IPS-18a (cell line): ENCODE measurements at regions not wholly inside any gene's neighbourhood (a gene's known extent, or its start where the extent isn't known, plus 50 kb on each side); places are given as distances from the start of the nearest gene placed in this dataset.

ENCODE experiments used
- H3K27ac ChIP-seq: one replicate; pipeline ENCODE4 v1.5.1; 2013; ENCODE audit warnings: low read length
- H3K27me3 ChIP-seq: one replicate; pipeline ENCODE4 v1.6.1; 2013; ENCODE audit warnings: mild to moderate bottlenecking, low read length; ENCODE audit not compliant: control insufficient read depth, insufficient read depth
- H3K36me3 ChIP-seq: one replicate; pipeline ENCODE4 v1.6.1; 2013; ENCODE audit warnings: low read depth, low read length; ENCODE audit not compliant: control insufficient read depth
- H3K4me1 ChIP-seq: one replicate; pipeline ENCODE4 v1.6.1; 2013; ENCODE audit warnings: low read depth, low read length; ENCODE audit not compliant: control insufficient read depth
- H3K4me3 ChIP-seq: one replicate; pipeline ENCODE4 v1.5.1; 2013; ENCODE audit warnings: low read length
- H3K9ac ChIP-seq: one replicate; pipeline ENCODE4 v1.6.1; 2013; ENCODE audit warnings: mild to moderate bottlenecking, low read length, moderate library complexity
- H3K9me3 ChIP-seq: one replicate; pipeline ENCODE4 v1.6.1; 2013; ENCODE audit warnings: low read depth, low read length; ENCODE audit not compliant: control insufficient read depth

DNA sequence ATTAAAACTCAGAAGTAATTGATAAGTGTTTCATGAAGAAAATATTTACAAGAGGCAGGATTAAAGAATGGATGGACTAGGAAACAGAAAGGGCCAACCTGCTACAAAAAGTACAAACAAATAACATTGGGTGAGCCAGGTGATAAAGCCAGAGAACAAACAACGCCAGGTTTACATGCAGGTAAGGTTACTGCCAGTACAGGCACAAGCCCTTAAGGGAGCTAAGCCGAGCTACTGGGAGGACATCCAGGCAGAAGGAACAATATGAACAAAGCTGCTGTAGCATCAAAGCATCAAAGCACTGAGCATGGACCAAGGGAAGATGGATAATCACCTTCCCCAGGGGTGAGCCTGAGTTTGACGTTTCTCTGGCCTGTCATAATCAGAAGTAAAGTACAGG lies 380.7 kb downstream of the SEC16B start:
- Histone ChIP-seq H3K36me3 (no peaks in the 10 kb centered on the region), H3K9ac (no peak overlapping the region), H3K9me3 (no peaks in the 10 kb centered on the region), H3K27me3 (no peaks in the 10 kb centered on the region), H3K27ac (no peak overlapping the region), H3K4me3 (no peak overlapping the region), H3K4me1 (no peaks in the 10 kb centered on the region)

DNA sequence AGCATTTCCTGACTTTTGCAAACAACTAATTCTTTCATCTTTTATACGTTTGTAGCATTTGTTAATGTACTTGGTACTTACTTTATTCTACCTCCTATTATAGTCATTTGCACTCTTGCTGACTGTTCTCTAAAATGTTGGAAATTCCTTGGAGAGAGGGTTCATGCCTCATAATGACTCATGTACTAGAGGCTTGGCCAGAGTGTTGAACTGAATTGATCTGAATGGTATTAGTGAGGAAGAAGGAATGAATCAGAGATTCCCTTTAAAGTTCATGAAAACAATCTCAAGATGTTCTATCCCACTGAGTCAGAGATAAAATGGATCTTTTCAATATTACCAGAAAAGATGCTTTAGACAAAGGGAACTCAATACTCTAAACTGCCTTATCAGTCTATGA lies 383.4 kb downstream of the SEC16B start:
- Histone ChIP-seq H3K4me3 (no peak overlapping the region), H3K9ac (no peak overlapping the region), H3K36me3 (no peaks in the 10 kb centered on the region), H3K27ac (no peak overlapping the region), H3K27me3 (no peaks in the 10 kb centered on the region), H3K4me1 (no peaks in the 10 kb centered on the region), H3K9me3 (no peaks in the 10 kb centered on the region)

DNA sequence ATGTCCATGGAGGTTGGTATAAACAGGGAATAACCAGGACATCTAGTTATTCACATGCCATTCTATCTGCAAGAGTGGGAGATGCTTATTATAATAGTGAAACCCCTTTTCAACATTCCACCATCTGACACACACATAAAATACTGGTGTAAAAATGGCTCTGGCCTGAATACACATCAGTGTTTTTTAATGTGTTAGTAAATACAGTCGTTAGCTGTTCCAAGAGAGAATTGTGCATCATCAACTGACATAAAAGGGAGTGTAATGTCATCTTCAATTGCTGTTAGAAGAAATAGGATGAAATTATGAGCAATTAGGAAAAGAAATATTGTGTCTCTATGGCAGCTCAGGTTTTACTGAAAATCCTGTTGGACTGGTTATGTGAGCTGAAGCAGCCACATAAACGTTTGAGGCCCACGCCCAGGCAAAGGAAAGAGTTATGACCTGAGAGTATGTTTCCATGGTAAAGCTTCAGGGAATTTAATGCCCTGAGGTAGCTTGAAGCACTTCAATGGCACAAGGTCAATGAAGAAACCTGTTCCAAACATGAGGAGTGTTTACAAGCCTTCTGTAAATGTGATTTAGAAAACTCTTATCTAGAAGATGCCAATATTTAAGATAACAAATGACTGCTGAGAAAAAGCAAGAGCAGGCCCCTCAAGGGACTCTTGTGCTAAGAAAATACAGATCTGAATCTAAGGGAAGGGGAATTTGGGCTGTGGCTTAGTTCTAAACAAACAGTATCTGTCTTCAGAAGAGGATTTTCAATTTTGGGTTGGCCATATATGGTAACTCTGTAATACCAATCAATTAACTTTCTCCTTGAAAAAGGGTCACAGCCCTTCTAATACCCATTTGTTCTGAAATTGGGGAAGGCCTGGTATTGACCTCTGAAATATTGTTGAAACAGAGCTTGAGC lies 384.3 kb downstream of the SEC16B start:
- Histone ChIP-seq H3K9me3 (no peaks in the 10 kb centered on the region), H3K36me3 (no peaks in the 10 kb centered on the region), H3K4me1 (no peaks in the 10 kb centered on the region), H3K27me3 (no peaks in the 10 kb centered on the region), H3K9ac (no peak overlapping the region), H3K27ac (no peak overlapping the region), H3K4me3 (no peak overlapping the region)

GRCh38 chr1:177573901-177574300 lies 396.0 kb downstream of the SEC16B start:
- Histone ChIP-seq H3K27ac (no peak overlapping the region), H3K36me3 (no peaks in the 10 kb centered on the region), H3K4me1 (no peaks in the 10 kb centered on the region), H3K4me3 (no peak overlapping the region), H3K9ac (no peak overlapping the region), H3K27me3 (no peaks in the 10 kb centered on the region), H3K9me3 (no peaks in the 10 kb centered on the region)

DNA sequence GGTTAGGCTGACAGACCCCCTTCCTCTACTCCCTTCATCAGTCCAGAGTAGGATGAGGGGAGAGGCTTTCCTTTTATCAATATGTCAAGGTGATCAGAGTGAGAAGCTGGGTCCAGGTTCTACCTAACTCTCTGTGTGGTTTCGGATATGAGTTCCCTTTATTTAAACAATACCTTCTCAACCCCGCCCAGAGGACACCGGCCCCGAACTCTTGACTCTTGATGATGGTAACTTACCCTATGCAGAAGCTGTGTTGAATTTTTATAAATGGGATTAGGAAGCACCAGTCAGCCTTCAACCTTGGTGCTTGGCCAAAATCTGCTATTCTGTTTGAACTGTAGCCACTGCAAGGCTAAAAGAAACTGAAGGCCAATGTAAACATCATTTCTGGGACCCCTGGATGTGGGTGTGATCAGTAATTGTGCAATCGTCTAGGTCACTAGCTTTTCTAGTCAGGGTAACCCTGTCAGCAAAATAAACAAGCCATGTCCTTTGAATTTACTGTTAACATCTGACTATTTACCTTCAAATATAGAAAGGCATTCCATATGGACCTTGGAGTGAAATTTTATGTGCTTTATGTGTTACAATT lies 398.3 kb downstream of the SEC16B start:
- no peak overlapping the region for H3K9ac ChIP-seq
- H3K27ac ChIP-seq: no peak overlapping the region
- H3K27me3 ChIP-seq: no peaks in the 10 kb centered on the region
- no peaks in the 10 kb centered on the region for H3K4me1 ChIP-seq
- no peak overlapping the region for H3K4me3 ChIP-seq
- H3K36me3 ChIP-seq: no peaks in the 10 kb centered on the region
- no peaks in the 10 kb centered on the region for H3K9me3 ChIP-seq

DNA sequence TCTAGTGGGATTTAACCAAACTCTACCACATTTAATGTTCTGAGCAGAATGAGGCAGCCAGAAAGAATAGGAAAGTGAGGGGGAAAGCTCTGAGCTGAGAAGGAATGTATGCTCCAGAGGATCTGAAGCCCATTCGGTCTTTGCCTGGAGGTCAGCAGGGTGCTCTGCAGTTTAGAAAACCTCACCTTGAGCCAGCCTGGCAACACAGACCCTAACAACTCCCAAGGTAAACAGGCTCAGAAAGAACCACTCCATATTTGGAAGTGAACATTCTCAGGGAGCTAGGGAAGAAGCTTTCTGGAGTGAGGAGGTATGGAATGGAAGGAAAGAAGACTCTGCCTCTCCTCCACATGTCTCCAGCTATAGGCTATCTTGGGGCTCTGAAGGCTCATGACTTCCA lies 398.8 kb downstream of the SEC16B start:
- Histone ChIP-seq H3K9ac (no peak overlapping the region), H3K4me3 (no peak overlapping the region), H3K9me3 (no peaks in the 10 kb centered on the region), H3K27me3 (no peaks in the 10 kb centered on the region), H3K4me1 (no peaks in the 10 kb centered on the region), H3K27ac (no peak overlapping the region), H3K36me3 (no peaks in the 10 kb centered on the region)

GRCh38 chr1:177569476-177569875 lies 398.7 kb downstream of the BRINP2 start:
- no peaks in the 10 kb centered on the region for H3K36me3 ChIP-seq
- H3K4me1 ChIP-seq: no peaks in the 10 kb centered on the region
- no peaks in the 10 kb centered on the region for H3K9me3 ChIP-seq
- H3K4me3 ChIP-seq: no peak overlapping the region
- H3K27ac ChIP-seq: no peak overlapping the region
- H3K27me3 ChIP-seq: no peaks in the 10 kb centered on the region
- H3K9ac ChIP-seq: no peak overlapping the region

- no peaks in the 10 kb centered on the region for H3K36me3 ChIP-seq
- H3K27me3 ChIP-seq: no peaks in the 10 kb centered on the region
- no peaks in the 10 kb centered on the region for H3K4me1 ChIP-seq
- H3K9me3 ChIP-seq: no peaks in the 10 kb centered on the region
- no peak overlapping the region for H3K27ac ChIP-seq
- H3K9ac ChIP-seq: no peak overlapping the region
- H3K4me3 ChIP-seq: no peak overlapping the region
Measured at GRCh38 chr1:177568622-177569021, 397.9 kb downstream of the BRINP2 start.

- H3K27ac ChIP-seq: no peak overlapping the region
- H3K36me3 ChIP-seq: no peaks in the 10 kb centered on the region
- H3K27me3 ChIP-seq: no peaks in the 10 kb centered on the region
- no peaks in the 10 kb centered on the region for H3K9me3 ChIP-seq
- no peak overlapping the region for H3K4me3 ChIP-seq
- no peak overlapping the region for H3K9ac ChIP-seq
- no peaks in the 10 kb centered on the region for H3K4me1 ChIP-seq
Measured at GRCh38 chr1:177567393-177567792, 396.6 kb downstream of the BRINP2 start.

DNA sequence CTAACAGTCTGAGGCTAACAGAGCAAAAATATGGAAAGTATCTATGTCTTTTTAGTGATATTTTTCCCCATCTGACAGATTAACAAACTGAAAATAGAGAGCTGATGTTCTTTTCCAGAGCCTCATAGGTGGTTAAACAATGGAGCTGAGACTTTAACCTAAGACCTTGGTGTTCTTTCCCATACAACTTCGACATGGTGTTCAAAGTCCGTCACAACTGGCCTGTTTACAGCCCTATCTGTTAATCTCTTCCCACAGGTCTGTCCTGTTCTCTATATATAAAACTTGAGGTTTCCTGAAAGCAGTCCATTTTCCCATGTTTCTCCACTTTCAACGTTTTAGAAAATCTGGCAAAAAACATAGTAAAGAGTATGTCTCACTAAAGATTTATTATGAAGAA lies 395.7 kb downstream of the BRINP2 start:
- no peaks in the 10 kb centered on the region for H3K4me1 ChIP-seq
- no peaks in the 10 kb centered on the region for H3K27me3 ChIP-seq
- no peaks in the 10 kb centered on the region for H3K36me3 ChIP-seq
- no peak overlapping the region for H3K4me3 ChIP-seq
- no peaks in the 10 kb centered on the region for H3K9me3 ChIP-seq
- no peak overlapping the region for H3K27ac ChIP-seq
- no peak overlapping the region for H3K9ac ChIP-seq

GRCh38 chr1:177561436-177561835 lies 390.7 kb downstream of the BRINP2 start:
- H3K27ac ChIP-seq: no peak overlapping the region
- H3K27me3 ChIP-seq: no peaks in the 10 kb centered on the region
- H3K4me3 ChIP-seq: no peak overlapping the region
- H3K9ac ChIP-seq: no peak overlapping the region
- H3K36me3 ChIP-seq: no peaks in the 10 kb centered on the region
- no peaks in the 10 kb centered on the region for H3K4me1 ChIP-seq
- no peaks in the 10 kb centered on the region for H3K9me3 ChIP-seq

DNA sequence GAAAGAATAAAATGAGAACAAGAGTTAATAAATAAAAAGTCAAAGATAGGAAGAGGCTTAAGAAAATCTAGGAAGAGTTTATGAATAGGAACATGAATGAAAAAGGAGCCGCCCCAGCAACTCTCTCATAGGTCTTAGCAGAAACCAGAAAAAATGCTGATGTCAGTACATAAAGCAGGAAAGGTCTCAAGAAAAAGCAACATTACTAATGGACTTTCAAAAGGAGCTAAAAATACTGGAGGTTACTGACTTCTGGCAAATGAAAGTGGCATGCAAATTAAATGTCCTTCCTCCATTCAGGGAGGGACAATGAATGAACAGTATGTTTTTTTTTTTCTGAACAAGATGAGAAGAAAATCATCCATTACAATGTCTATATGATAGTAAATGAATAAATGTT lies 387.6 kb downstream of the BRINP2 start:
- Histone ChIP-seq H3K36me3 (no peaks in the 10 kb centered on the region), H3K4me3 (no peak overlapping the region), H3K27me3 (no peaks in the 10 kb centered on the region), H3K9me3 (no peaks in the 10 kb centered on the region), H3K9ac (no peak overlapping the region), H3K4me1 (no peaks in the 10 kb centered on the region), H3K27ac (no peak overlapping the region)
